ENCODE measurements at regions not wholly inside any gene's neighbourhood (a gene's known extent, or its start where the extent isn't known, plus 50 kb on each side); places are given as distances from the start of the nearest gene placed in this dataset.

- TF ChIP-seq CTCF (IDR thresholded peaks at IDR 0.05; ENCODE audit: low read depth, low read length) (no peak), POLR2A (IDR thresholded peaks at IDR 0.05; ENCODE audit: extremely low read depth, insufficient read length) (no peak)
Measured at GRCh38 chr3:56966104-56966503, 94.4 kb upstream of the SPATA12 start.

All from NB4 (cell line).